Osteoblast (primary cell): ENCODE measurements at regions not wholly inside any gene's neighbourhood (a gene's known extent, or its start where the extent isn't known, plus 50 kb on each side); places are given as distances from the start of the nearest gene placed in this dataset.
"Not testable (repeated sequence)": the region's sequence is repeated elsewhere in the genome, so short reads cannot be mapped to it uniquely, and the experiment has no call there.

Source experiments
- DNase-seq: peaks from one replicate; pipeline ENCODE4 v3.0.0; 2011; ENCODE audit warnings: low spot score, mixed read lengths; ENCODE audit not compliant: insufficient read length; ENCODE audit errors: missing footprints
- H2AFZ ChIP-seq: 2 replicates; pipeline ENCODE4 v1.6.0; 2011; ENCODE audit warnings: mild to moderate bottlenecking, low read length
- H3K27ac ChIP-seq: 2 replicates; pipeline ENCODE4 v1.5.1; 2011; ENCODE audit warnings: mild to moderate bottlenecking, low read depth, low read length, moderate library complexity
- H3K27me3 ChIP-seq: 2 replicates; pipeline ENCODE4 v1.6.0; 2012; ENCODE audit warnings: mild to moderate bottlenecking, control low read depth, inconsistent platforms, low read length, moderate library complexity; ENCODE audit not compliant: insufficient read depth
- H3K36me3 ChIP-seq: 2 replicates; pipeline ENCODE4 v1.5.1; 2011; ENCODE audit warnings: mild to moderate bottlenecking, low read length, control low read depth, moderate library complexity; ENCODE audit not compliant: insufficient read depth
- H3K4me1 ChIP-seq: 2 replicates; pipeline ENCODE4 v1.5.1; 2011; ENCODE audit warnings: mild to moderate bottlenecking, low read length, control low read depth, moderate library complexity; ENCODE audit not compliant: insufficient read depth
- H3K4me2 ChIP-seq: 2 replicates; pipeline ENCODE4 v1.6.0; 2011; ENCODE audit warnings: mild to moderate bottlenecking, low read length; ENCODE audit not compliant: insufficient read depth
- H3K4me3 ChIP-seq: fragments of 200-600 bp; sonication (generic); 3 replicates; pipeline ENCODE4 v1.5.1; 2012; ENCODE audit warnings: mild to moderate bottlenecking, low read length, inconsistent platforms; ENCODE audit not compliant: insufficient read depth
- H3K79me2 ChIP-seq: 2 replicates; pipeline ENCODE4 v1.6.0; 2012; ENCODE audit warnings: mild to moderate bottlenecking, low read length, control low read depth, inconsistent platforms; ENCODE audit not compliant: insufficient read depth
- H3K9me3 ChIP-seq: 2 replicates; pipeline ENCODE4 v1.5.1; 2011; ENCODE audit warnings: low read depth, low read length, control low read depth
- H4K20me1 ChIP-seq: 2 replicates; pipeline ENCODE4 v1.6.0; 2012; ENCODE audit warnings: mild to moderate bottlenecking, low read length, control low read depth; ENCODE audit not compliant: insufficient read depth
- TF ChIP-seq, protein P1 (sequence below): IDR thresholded peaks from 2 replicates; pipeline ENCODE4 v1.5.1; 2011; ENCODE audit warnings: mild to moderate bottlenecking, low read depth, low read length, moderate library complexity; ENCODE audit errors: extremely low read depth

DNA sequence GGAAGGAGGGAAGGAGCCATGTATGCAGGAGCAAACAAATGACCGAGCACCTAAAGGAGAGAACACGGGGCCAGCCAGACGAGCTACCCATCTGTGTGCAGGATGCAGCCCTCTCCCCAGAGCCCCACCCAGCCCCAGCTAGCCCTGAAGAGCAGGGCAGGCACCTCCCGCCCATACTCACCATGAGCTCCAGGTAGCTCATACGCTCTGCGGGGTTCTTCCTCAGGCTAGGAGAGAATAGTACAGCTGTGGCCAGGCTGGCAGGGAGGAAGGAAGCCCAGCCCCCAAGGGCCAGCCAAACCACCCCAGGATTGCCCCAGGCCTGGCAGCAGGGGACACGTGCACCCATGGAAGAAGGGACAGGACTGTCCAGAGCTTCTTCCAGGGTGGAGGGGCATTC is 81.9 kb downstream of the KCNJ18 start:
- H3K36me3 ChIP-seq: no peaks in the 10 kb centered on the region
- TF ChIP-seq, protein P1, sequence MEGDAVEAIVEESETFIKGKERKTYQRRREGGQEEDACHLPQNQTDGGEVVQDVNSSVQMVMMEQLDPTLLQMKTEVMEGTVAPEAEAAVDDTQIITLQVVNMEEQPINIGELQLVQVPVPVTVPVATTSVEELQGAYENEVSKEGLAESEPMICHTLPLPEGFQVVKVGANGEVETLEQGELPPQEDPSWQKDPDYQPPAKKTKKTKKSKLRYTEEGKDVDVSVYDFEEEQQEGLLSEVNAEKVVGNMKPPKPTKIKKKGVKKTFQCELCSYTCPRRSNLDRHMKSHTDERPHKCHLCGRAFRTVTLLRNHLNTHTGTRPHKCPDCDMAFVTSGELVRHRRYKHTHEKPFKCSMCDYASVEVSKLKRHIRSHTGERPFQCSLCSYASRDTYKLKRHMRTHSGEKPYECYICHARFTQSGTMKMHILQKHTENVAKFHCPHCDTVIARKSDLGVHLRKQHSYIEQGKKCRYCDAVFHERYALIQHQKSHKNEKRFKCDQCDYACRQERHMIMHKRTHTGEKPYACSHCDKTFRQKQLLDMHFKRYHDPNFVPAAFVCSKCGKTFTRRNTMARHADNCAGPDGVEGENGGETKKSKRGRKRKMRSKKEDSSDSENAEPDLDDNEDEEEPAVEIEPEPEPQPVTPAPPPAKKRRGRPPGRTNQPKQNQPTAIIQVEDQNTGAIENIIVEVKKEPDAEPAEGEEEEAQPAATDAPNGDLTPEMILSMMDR: no peak
- H3K79me2 ChIP-seq: no peaks in the 10 kb centered on the region
- no peak for DNase-seq
- no peak overlapping the region for H3K4me3 ChIP-seq
- H3K27me3 ChIP-seq: no peaks in the 10 kb centered on the region
- no peaks in the 10 kb centered on the region for H3K4me1 ChIP-seq
- H3K4me2 ChIP-seq: no peak overlapping the region
- H2AFZ ChIP-seq: no peak overlapping the region
- no peak overlapping the region for H3K27ac ChIP-seq
- no peaks in the 10 kb centered on the region for H4K20me1 ChIP-seq
- H3K9me3 ChIP-seq: no peaks in the 10 kb centered on the region

DNA sequence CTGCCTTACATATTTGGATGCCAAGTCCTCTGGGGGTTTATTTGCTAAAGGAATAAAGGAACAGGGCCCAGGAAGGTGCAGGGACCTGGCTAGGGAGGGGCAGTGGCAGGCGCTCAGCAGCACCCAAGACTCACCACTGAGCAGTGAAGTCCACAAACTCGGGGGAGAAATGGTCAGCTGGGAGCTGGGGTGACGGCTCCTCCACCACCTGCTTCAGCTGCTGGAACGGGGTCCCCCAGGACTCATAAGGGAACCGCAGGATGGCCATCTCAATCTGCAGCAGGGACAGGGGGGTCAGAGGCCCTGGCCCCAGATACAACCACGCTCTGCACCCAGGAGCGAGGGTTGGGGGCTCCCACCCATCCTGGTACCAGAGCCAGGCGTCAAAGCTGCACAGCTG is 83.2 kb downstream of the KCNJ18 start:
- not testable (repeated sequence) for H2AFZ ChIP-seq, H3K27me3 ChIP-seq, H3K4me3 ChIP-seq, H3K79me2 ChIP-seq, DNase-seq, H3K4me2 ChIP-seq, H3K9me3 ChIP-seq, H3K27ac ChIP-seq, H4K20me1 ChIP-seq, H3K4me1 ChIP-seq, H3K36me3 ChIP-seq

DNA sequence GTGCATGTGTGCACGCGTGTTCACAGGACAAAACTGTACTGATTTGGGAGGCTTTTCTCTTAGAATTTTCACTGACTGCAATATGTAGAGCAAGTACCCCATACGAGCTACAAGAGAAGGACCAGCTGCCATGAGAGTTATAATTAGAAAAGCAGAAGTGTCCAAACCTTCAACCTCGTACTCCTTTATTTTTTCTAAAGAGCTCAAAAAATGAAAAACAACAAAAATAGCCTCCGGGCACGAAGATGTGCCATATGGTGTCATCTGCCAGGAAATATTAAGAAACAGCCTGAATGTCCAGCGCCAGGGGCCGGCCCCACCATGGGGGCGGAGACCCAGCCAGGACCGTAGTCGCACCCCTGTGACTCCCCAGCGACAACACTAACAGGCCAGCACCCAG is 84.6 kb downstream of the KCNJ18 start:
- not testable (repeated sequence) for H3K4me3 ChIP-seq, H3K27ac ChIP-seq, H2AFZ ChIP-seq, H3K9me3 ChIP-seq, H3K27me3 ChIP-seq, DNase-seq, H3K36me3 ChIP-seq, H3K79me2 ChIP-seq, H3K4me2 ChIP-seq, H4K20me1 ChIP-seq, H3K4me1 ChIP-seq

DNA sequence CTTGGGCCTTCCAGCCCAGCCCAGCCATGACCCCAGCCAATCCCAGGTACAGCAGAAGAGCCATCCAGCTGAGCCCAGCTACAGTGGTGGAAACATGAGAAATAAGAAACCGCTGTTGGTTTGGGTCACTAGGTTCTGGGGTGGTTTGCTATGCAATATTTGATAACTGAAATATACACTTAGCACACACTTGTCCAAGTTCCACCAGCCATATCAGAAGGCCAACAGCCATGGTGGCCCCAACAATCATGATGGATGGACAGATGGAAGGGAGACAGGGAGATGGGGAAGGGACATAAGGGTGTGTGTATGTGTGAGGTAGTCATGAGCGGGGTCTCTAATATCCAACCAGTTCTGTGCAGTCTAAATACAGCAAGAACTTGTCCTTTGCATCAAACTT is 86.5 kb downstream of the KCNJ18 start:
- not testable (repeated sequence) for H2AFZ ChIP-seq, H3K4me3 ChIP-seq, H3K27me3 ChIP-seq, H3K9me3 ChIP-seq, H3K4me1 ChIP-seq, H3K79me2 ChIP-seq, H3K36me3 ChIP-seq, H3K27ac ChIP-seq, H4K20me1 ChIP-seq, H3K4me2 ChIP-seq, DNase-seq

GRCh38 chr17:21780293-21780888 is 88.1 kb downstream of the KCNJ18 start:
- H3K79me2 ChIP-seq, H4K20me1 ChIP-seq, H3K27me3 ChIP-seq, H3K4me3 ChIP-seq, H3K27ac ChIP-seq, H3K36me3 ChIP-seq, H3K9me3 ChIP-seq, H3K4me2 ChIP-seq, H2AFZ ChIP-seq, DNase-seq, H3K4me1 ChIP-seq: not testable (repeated sequence)

DNA sequence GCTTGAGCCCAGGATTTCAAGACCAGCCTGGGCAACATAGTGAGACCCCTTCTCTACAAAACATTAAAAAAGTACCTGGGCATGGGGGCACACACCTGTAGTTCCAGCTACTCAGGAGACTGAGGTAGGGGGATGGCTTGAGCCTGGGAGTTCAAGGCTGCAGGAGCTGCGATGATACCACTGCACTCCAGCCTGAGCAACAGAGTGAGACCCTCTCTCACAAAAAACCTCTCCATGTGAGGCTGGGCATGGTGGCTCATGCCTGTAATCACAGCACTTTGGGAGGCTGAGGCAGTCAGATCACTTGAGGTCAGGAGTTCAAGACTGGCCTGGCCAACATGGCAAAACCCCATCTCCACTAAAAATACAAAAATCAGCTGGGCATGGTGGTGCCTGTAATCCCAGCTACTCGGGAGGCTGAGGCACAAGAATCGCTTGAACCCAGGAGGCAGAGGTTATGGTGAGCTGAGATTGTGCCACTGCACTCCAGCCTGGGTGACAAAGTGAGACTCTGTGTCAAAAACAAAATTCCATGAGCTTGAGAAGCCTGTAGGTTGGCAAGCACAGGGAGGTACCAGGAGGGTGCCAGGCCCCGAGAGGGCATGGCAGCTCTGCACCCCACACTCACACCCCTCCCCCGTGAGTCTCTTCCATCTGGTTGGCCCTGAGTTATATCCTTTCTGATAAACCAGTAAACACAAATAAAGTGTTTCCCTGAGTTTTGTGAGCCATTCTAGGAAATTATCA is 88.8 kb downstream of the KCNJ18 start:
- H3K4me3 ChIP-seq, H3K4me2 ChIP-seq, H3K79me2 ChIP-seq, H3K27ac ChIP-seq, H3K36me3 ChIP-seq, DNase-seq, H3K4me1 ChIP-seq, H2AFZ ChIP-seq, H3K27me3 ChIP-seq, H3K9me3 ChIP-seq, H4K20me1 ChIP-seq: not testable (repeated sequence)

DNA sequence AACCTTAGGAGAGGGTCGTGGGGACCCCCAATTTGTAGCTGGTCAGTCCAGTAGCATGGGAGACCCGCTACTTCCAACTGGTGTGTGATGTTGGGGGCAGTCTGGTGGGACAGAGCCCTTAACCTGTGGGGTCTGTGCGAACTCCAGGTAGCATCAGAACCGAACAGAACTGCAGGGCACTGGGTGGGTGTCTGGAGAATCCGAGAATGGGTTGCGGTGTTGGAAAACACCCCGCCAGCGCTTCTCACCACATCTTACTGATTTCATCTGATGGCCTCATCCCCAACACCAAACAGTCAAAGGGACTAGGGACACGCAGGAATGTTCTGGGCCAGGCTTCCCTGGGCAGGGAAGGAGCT is 89.3 kb downstream of the KCNJ18 start:
- H3K27ac ChIP-seq, H3K4me2 ChIP-seq, DNase-seq, H2AFZ ChIP-seq, H3K4me3 ChIP-seq, H3K9me3 ChIP-seq, H4K20me1 ChIP-seq, H3K79me2 ChIP-seq, H3K4me1 ChIP-seq, H3K27me3 ChIP-seq, H3K36me3 ChIP-seq: not testable (repeated sequence)

- H3K27ac ChIP-seq, H3K4me1 ChIP-seq, DNase-seq, H4K20me1 ChIP-seq, H3K36me3 ChIP-seq, H3K4me2 ChIP-seq, H3K27me3 ChIP-seq, H2AFZ ChIP-seq, H3K4me3 ChIP-seq, H3K9me3 ChIP-seq, H3K79me2 ChIP-seq: not testable (repeated sequence)
Measured at GRCh38 chr17:21782107-21782506, 89.8 kb downstream of the KCNJ18 start.
